GM23338 (cell line): ENCODE measurements at regions not wholly inside any gene's neighbourhood (a gene's known extent, or its start where the extent isn't known, plus 50 kb on each side); places are given as distances from the start of the nearest gene placed in this dataset.

Experiments used
- ATAC-seq: fragments of 200-7000 bp; cut with Tn5 transposase; 3 replicates; pipeline ENCODE4 v1.9.1; 2020
- DNase-seq: peaks from one replicate; pipeline ENCODE4 v3.0.0-alpha.2; 2015; ENCODE audit warnings: low spot score
- H2AFZ ChIP-seq: fragments of 200-600 bp; sonication (generic); 2 replicates; pipeline ENCODE4 v1.8.0; 2016; ENCODE audit warnings: antibody characterized with exemption, mild to moderate bottlenecking, moderate library complexity
- H3F3A ChIP-seq: fragments of 200-600 bp; sonication (generic); replicated peaks from 2 replicates; pipeline ENCODE4 v1.8.0; 2017; ENCODE audit warnings: antibody characterized with exemption, mixed run types, low read depth
- H3K27ac ChIP-seq: fragments of 200-600 bp; sonication (generic); 2 replicates; pipeline ENCODE4 v1.6.1; 2016; ENCODE audit warnings: low read depth
- H3K27me3 ChIP-seq: fragments of 200-600 bp; sonication (generic); 2 replicates; pipeline ENCODE4 v1.8.0; 2016; ENCODE audit warnings: mild to moderate bottlenecking, mixed run types, moderate library complexity; ENCODE audit not compliant: insufficient read depth
- H3K36me3 ChIP-seq: fragments of 200-600 bp; sonication (generic); 2 replicates; pipeline ENCODE4 v1.8.0; 2016; ENCODE audit warnings: mild to moderate bottlenecking; ENCODE audit not compliant: insufficient read depth
- H3K4me1 ChIP-seq: fragments of 200-600 bp; sonication (generic); 2 replicates; pipeline ENCODE4 v1.8.0; 2016; ENCODE audit warnings: mild to moderate bottlenecking, moderate library complexity; ENCODE audit not compliant: insufficient read depth
- H3K4me2 ChIP-seq: fragments of 200-600 bp; sonication (generic); 2 replicates; pipeline ENCODE4 v1.7.1; 2017; ENCODE audit warnings: mixed run types
- H3K4me3 ChIP-seq: fragments of 200-600 bp; sonication (generic); 2 replicates; pipeline ENCODE4 v1.6.1; 2016; ENCODE audit warnings: mixed run types
- H3K79me2 ChIP-seq: fragments of 200-600 bp; sonication (generic); replicated peaks from 2 replicates; pipeline ENCODE4 v1.8.0; 2017; ENCODE audit warnings: mild to moderate bottlenecking; ENCODE audit not compliant: insufficient read depth
- H3K9me2 ChIP-seq: fragments of 200-600 bp; sonication (generic); 2 replicates; pipeline ENCODE4 v1.8.0; 2017; ENCODE audit not compliant: insufficient read depth
- H4K20me1 ChIP-seq: fragments of 200-600 bp; sonication (generic); replicated peaks from 2 replicates; pipeline ENCODE4 v1.8.0; 2017; ENCODE audit warnings: mild to moderate bottlenecking; ENCODE audit not compliant: insufficient read depth
- H3K27ac Mint-ChIP-seq: 2 replicates; pipeline ENCODE4 v1.8.0; 2020; ENCODE audit warnings: inconsistent platforms, mild to moderate bottlenecking, moderate library complexity, mixed read lengths
- H3K27me3 Mint-ChIP-seq: 3 replicates; pipeline ENCODE4 v1.8.0; 2022; ENCODE audit warnings: low read depth, mild to moderate bottlenecking, moderate library complexity, mixed read lengths, inconsistent platforms; ENCODE audit not compliant: insufficient read depth, poor library complexity
- H3K36me3 Mint-ChIP-seq: 3 replicates; pipeline ENCODE4 v1.8.0; 2021; ENCODE audit warnings: low read depth, mild to moderate bottlenecking, inconsistent platforms, moderate library complexity, mixed read lengths
- H3K4me1 Mint-ChIP-seq: 3 replicates; pipeline ENCODE4 v1.8.0; 2020; ENCODE audit warnings: mild to moderate bottlenecking, inconsistent platforms, mixed read lengths
- H3K4me3 Mint-ChIP-seq: 3 replicates; pipeline ENCODE4 v1.8.0; 2021; ENCODE audit warnings: moderate library complexity, mild to moderate bottlenecking, inconsistent platforms, mixed read lengths
- H3K9me3 Mint-ChIP-seq: 3 replicates; pipeline ENCODE4 v1.8.0; 2020; ENCODE audit warnings: moderate library complexity, mild to moderate bottlenecking, inconsistent platforms, mixed read lengths
- CREB1 ChIP-seq: fragments of 250-450 bp; sonication (Bioruptor Pico); IDR thresholded peaks from 2 replicates; pipeline ENCODE4 v1.5.0; 2020; ENCODE audit warnings: low read depth, mild to moderate bottlenecking, moderate library complexity
- EZH2 ChIP-seq: fragments of 200-600 bp; sonication (generic); IDR thresholded peaks from one replicate; pipeline ENCODE4 v1.8.0; 2017; ENCODE audit warnings: antibody characterized with exemption, mild to moderate bottlenecking, low read depth; ENCODE audit not compliant: unreplicated experiment
- EZH2phosphoT487 ChIP-seq: fragments of 200-600 bp; sonication (generic); IDR thresholded peaks from one replicate; pipeline ENCODE4 v1.8.1; 2018; ENCODE audit warnings: antibody characterized with exemption; ENCODE audit not compliant: unreplicated experiment
- JUNB ChIP-seq: IDR thresholded peaks from one replicate; pipeline ENCODE4 v1.6.1; 2016; ENCODE audit warnings: antibody characterized with exemption; ENCODE audit not compliant: unreplicated experiment
- NANOG ChIP-seq: IDR thresholded peaks from 2 replicates; pipeline ENCODE4 v1.6.1; 2016; ENCODE audit warnings: antibody characterized with exemption, borderline replicate concordance
- POLR2AphosphoS5 ChIP-seq: IDR thresholded peaks from 2 replicates; pipeline ENCODE4 v1.6.1; 2016; ENCODE audit warnings: antibody characterized with exemption, low read depth
- STAT1 ChIP-seq: IDR thresholded peaks from one replicate; pipeline ENCODE4 v1.6.1; 2016; ENCODE audit warnings: antibody characterized with exemption; ENCODE audit not compliant: unreplicated experiment
- ZNF114 ChIP-seq: fragments of 250-450 bp; sonication (Bioruptor Pico); IDR thresholded peaks from 2 replicates; pipeline ENCODE4 v1.5.0; 2020; ENCODE audit warnings: mild to moderate bottlenecking, moderate library complexity
- ZNF331 ChIP-seq: fragments of 250-450 bp; sonication (Bioruptor Pico); IDR thresholded peaks from 2 replicates; pipeline ENCODE4 v1.5.0; 2020; ENCODE audit warnings: low read depth, mild to moderate bottlenecking, moderate library complexity
- TF ChIP-seq, protein P1 (sequence below): IDR thresholded peaks from 2 replicates; pipeline ENCODE4 v1.6.1; 2016; ENCODE audit warnings: antibody characterized with exemption
- TF ChIP-seq, protein P2 (sequence below): fragments of 250-450 bp; sonication (Bioruptor Pico); IDR thresholded peaks from 2 replicates; pipeline ENCODE4 v1.5.0; 2020; ENCODE audit warnings: mild to moderate bottlenecking, moderate library complexity
- TF ChIP-seq, protein P3 (sequence below), 2 experiments: fragments of 200-600 bp in 1 of 2; sonication (generic) in 1 of 2; conservative IDR thresholded peaks; 2 replicates each; pipeline versions ENCODE4 v1.5.1 to v1.6.1; 2016 to 2017; ENCODE audit warnings: antibody characterized with exemption in 2 of 2, low read depth in 2 of 2, mild to moderate bottlenecking in 2 of 2, moderate library complexity in 1 of 2
- TF ChIP-seq, protein P4 (sequence below): IDR thresholded peaks from one replicate; pipeline ENCODE4 v1.6.1; 2018; ENCODE audit warnings: antibody characterized with exemption; ENCODE audit not compliant: unreplicated experiment

- no peak overlapping the region for H3K27ac ChIP-seq
- no peak for ATAC-seq
- no peaks in the 10 kb centered on the region for H3K4me1 ChIP-seq
- DNase-seq, result no peak
- H3K79me2 ChIP-seq, result no peaks in the 10 kb centered on the region
- H3K4me1 Mint-ChIP-seq, result no peaks in the 10 kb centered on the region
- no peak overlapping the region for H3K4me3 Mint-ChIP-seq
- no peak overlapping the region for H3K4me3 ChIP-seq
- no peak overlapping the region for H2AFZ ChIP-seq
- TF ChIP-seq EZH2 (no peak), EZH2phosphoT487 (no peak), ZNF114 (CRISPR knock-in tag) (no peak), STAT1 (no peak), ZNF331 (CRISPR knock-in tag) (no peak), POLR2AphosphoS5 (no peak), NANOG (no peak), JUNB (no peak), CREB1 (CRISPR knock-in tag) (no peak)
- TF ChIP-seq, protein P1, sequence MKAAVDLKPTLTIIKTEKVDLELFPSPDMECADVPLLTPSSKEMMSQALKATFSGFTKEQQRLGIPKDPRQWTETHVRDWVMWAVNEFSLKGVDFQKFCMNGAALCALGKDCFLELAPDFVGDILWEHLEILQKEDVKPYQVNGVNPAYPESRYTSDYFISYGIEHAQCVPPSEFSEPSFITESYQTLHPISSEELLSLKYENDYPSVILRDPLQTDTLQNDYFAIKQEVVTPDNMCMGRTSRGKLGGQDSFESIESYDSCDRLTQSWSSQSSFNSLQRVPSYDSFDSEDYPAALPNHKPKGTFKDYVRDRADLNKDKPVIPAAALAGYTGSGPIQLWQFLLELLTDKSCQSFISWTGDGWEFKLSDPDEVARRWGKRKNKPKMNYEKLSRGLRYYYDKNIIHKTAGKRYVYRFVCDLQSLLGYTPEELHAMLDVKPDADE, result no peak
- TF ChIP-seq, protein P2, sequence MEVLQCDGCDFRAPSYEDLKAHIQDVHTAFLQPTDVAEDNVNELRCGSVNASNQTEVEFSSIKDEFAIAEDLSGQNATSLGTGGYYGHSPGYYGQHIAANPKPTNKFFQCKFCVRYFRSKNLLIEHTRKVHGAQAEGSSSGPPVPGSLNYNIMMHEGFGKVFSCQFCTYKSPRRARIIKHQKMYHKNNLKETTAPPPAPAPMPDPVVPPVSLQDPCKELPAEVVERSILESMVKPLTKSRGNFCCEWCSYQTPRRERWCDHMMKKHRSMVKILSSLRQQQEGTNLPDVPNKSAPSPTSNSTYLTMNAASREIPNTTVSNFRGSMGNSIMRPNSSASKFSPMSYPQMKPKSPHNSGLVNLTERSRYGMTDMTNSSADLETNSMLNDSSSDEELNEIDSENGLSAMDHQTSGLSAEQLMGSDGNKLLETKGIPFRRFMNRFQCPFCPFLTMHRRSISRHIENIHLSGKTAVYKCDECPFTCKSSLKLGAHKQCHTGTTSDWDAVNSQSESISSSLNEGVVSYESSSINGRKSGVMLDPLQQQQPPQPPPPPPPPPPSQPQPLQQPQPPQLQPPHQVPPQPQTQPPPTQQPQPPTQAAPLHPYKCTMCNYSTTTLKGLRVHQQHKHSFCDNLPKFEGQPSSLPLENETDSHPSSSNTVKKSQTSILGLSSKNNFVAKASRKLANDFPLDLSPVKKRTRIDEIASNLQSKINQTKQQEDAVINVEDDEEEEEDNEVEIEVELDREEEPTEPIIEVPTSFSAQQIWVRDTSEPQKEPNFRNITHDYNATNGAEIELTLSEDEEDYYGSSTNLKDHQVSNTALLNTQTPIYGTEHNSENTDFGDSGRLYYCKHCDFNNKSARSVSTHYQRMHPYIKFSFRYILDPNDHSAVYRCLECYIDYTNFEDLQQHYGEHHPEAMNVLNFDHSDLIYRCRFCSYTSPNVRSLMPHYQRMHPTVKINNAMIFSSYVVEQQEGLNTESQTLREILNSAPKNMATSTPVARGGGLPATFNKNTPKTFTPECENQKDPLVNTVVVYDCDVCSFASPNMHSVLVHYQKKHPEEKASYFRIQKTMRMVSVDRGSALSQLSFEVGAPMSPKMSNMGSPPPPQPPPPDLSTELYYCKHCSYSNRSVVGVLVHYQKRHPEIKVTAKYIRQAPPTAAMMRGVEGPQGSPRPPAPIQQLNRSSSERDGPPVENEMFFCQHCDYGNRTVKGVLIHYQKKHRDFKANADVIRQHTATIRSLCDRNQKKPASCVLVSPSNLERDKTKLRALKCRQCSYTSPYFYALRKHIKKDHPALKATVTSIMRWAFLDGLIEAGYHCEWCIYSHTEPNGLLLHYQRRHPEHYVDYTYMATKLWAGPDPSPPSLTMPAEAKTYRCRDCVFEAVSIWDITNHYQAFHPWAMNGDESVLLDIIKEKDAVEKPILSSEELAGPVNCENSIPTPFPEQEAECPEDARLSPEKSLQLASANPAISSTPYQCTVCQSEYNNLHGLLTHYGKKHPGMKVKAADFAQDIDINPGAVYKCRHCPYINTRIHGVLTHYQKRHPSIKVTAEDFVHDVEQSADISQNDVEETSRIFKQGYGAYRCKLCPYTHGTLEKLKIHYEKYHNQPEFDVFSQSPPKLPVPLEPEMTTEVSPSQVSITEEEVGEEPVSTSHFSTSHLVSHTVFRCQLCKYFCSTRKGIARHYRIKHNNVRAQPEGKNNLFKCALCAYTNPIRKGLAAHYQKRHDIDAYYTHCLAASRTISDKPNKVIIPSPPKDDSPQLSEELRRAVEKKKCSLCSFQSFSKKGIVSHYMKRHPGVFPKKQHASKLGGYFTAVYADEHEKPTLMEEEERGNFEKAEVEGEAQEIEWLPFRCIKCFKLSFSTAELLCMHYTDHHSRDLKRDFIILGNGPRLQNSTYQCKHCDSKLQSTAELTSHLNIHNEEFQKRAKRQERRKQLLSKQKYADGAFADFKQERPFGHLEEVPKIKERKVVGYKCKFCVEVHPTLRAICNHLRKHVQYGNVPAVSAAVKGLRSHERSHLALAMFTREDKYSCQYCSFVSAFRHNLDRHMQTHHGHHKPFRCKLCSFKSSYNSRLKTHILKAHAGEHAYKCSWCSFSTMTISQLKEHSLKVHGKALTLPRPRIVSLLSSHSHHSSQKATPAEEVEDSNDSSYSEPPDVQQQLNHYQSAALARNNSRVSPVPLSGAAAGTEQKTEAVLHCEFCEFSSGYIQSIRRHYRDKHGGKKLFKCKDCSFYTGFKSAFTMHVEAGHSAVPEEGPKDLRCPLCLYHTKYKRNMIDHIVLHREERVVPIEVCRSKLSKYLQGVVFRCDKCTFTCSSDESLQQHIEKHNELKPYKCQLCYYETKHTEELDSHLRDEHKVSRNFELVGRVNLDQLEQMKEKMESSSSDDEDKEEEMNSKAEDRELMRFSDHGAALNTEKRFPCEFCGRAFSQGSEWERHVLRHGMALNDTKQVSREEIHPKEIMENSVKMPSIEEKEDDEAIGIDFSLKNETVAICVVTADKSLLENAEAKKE (CRISPR knock-in tag), result no peak
- TF ChIP-seq, protein P3, sequence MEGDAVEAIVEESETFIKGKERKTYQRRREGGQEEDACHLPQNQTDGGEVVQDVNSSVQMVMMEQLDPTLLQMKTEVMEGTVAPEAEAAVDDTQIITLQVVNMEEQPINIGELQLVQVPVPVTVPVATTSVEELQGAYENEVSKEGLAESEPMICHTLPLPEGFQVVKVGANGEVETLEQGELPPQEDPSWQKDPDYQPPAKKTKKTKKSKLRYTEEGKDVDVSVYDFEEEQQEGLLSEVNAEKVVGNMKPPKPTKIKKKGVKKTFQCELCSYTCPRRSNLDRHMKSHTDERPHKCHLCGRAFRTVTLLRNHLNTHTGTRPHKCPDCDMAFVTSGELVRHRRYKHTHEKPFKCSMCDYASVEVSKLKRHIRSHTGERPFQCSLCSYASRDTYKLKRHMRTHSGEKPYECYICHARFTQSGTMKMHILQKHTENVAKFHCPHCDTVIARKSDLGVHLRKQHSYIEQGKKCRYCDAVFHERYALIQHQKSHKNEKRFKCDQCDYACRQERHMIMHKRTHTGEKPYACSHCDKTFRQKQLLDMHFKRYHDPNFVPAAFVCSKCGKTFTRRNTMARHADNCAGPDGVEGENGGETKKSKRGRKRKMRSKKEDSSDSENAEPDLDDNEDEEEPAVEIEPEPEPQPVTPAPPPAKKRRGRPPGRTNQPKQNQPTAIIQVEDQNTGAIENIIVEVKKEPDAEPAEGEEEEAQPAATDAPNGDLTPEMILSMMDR (conservative IDR thresholded peaks at IDR 0.05; ENCODE audit: low read depth in 2 of 2), result no peak
- TF ChIP-seq, protein P4, sequence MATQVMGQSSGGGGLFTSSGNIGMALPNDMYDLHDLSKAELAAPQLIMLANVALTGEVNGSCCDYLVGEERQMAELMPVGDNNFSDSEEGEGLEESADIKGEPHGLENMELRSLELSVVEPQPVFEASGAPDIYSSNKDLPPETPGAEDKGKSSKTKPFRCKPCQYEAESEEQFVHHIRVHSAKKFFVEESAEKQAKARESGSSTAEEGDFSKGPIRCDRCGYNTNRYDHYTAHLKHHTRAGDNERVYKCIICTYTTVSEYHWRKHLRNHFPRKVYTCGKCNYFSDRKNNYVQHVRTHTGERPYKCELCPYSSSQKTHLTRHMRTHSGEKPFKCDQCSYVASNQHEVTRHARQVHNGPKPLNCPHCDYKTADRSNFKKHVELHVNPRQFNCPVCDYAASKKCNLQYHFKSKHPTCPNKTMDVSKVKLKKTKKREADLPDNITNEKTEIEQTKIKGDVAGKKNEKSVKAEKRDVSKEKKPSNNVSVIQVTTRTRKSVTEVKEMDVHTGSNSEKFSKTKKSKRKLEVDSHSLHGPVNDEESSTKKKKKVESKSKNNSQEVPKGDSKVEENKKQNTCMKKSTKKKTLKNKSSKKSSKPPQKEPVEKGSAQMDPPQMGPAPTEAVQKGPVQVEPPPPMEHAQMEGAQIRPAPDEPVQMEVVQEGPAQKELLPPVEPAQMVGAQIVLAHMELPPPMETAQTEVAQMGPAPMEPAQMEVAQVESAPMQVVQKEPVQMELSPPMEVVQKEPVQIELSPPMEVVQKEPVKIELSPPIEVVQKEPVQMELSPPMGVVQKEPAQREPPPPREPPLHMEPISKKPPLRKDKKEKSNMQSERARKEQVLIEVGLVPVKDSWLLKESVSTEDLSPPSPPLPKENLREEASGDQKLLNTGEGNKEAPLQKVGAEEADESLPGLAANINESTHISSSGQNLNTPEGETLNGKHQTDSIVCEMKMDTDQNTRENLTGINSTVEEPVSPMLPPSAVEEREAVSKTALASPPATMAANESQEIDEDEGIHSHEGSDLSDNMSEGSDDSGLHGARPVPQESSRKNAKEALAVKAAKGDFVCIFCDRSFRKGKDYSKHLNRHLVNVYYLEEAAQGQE, result no peak
- no peak overlapping the region for H3K27ac Mint-ChIP-seq
- H3K9me2 ChIP-seq, result no peaks in the 10 kb centered on the region
- H4K20me1 ChIP-seq, result no peaks in the 10 kb centered on the region
- peaks cover 19% of the 10 kb centered on the region for H3K36me3 Mint-ChIP-seq
- no peak overlapping the region for H3K4me2 ChIP-seq
- no peaks in the 10 kb centered on the region for H3F3A ChIP-seq
- H3K27me3 Mint-ChIP-seq, result peaks cover 3% of the 10 kb centered on the region
- no peaks in the 10 kb centered on the region; the same call in 1 of the 2 replicates for H3K36me3 ChIP-seq
- H3K27me3 ChIP-seq, result no peaks in the 10 kb centered on the region
- peaks cover 38% of the 10 kb centered on the region for H3K9me3 Mint-ChIP-seq
These were observed 60.4 kb upstream of the SLC1A4 start for GRCh38 chr2:64928813-64929212.
